Suprapubic skin (tissue), 3 donors: ENCODE measurements at regions not wholly inside any gene's neighbourhood (a gene's known extent, or its start where the extent isn't known, plus 50 kb on each side); places are given as distances from the start of the nearest gene placed in this dataset.

Source experiments
- EP300 ChIP-seq: sonication (generic); formaldehyde crosslinking; IDR thresholded peaks from one replicate; pipeline ENCODE4 v1.6.1; 2017; ENCODE audit warnings: antibody characterized with exemption
- POLR2A ChIP-seq, 2 donors: fragments of 450-650 bp; IDR thresholded peaks; one replicate each; pipeline ENCODE4 v1.6.1; 2017; ENCODE audit warnings: antibody characterized with exemption in 2 of 2, mild to moderate bottlenecking in 2 of 2, moderate library complexity in 2 of 2
- TF ChIP-seq, protein P1 (sequence below), 2 donors: fragments of 200-600 bp in 1 of 2; fragments of 450-650 bp in 1 of 2; sonication (generic) in 1 of 2; IDR thresholded peaks; one replicate each; pipeline ENCODE4 v1.5.1; 2016 to 2019; ENCODE audit warnings: antibody characterized with exemption in 2 of 2, mild to moderate bottlenecking in 1 of 2, moderate library complexity in 1 of 2

DNA sequence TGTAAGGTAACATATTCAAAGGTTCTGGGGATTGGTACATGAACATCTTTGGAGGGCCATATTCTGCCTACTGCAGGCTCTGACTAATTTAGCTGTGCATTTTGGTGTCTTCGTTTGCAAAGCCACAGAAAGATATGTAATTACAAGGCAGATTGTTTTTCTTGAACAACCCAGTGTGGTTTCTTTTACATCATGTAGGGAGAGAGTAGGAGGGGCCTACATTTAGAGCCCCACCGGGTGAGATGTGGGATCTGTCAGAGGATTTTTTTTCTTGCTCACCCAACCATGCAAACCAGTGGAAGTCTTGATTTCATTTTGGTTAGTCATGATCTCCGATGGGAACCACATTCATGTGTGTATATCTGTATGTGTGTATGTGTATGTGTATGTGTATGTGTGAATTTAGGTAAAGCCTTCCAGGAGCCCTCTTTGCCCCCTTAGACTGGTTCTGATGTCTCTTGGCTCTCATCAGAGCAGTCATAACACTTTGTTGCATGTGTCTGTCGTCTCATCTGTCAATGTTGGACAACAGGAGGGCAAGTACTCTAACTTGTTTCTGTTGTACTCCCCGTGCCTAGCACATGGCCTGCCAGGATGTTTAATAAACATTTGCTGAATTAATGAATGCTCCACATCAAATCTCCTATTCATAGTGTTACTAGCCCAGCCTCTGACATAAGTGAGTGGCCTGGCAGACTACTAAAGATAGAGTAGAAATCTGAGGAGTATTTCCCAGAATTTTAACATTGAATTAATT, 239.9 kb downstream of the MTX2 start:
- TF ChIP-seq, protein P1, sequence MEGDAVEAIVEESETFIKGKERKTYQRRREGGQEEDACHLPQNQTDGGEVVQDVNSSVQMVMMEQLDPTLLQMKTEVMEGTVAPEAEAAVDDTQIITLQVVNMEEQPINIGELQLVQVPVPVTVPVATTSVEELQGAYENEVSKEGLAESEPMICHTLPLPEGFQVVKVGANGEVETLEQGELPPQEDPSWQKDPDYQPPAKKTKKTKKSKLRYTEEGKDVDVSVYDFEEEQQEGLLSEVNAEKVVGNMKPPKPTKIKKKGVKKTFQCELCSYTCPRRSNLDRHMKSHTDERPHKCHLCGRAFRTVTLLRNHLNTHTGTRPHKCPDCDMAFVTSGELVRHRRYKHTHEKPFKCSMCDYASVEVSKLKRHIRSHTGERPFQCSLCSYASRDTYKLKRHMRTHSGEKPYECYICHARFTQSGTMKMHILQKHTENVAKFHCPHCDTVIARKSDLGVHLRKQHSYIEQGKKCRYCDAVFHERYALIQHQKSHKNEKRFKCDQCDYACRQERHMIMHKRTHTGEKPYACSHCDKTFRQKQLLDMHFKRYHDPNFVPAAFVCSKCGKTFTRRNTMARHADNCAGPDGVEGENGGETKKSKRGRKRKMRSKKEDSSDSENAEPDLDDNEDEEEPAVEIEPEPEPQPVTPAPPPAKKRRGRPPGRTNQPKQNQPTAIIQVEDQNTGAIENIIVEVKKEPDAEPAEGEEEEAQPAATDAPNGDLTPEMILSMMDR (IDR thresholded peaks at IDR 0.05): no peak
- no peak for TF ChIP-seq EP300
- no peak for TF ChIP-seq POLR2A (IDR thresholded peaks at IDR 0.05)
